HG03108 (cell line): ENCODE measurements at regions not wholly inside any gene's neighbourhood (a gene's known extent, or its start where the extent isn't known, plus 50 kb on each side); places are given as distances from the start of the nearest gene placed in this dataset.

Experiments
- ATAC-seq: cut with Tn5 transposase; IDR thresholded peaks from one replicate; pipeline ENCODE4 v1.9.1; 2021; ENCODE audit warnings: moderate library complexity; ENCODE audit not compliant: unreplicated experiment

GRCh38 chr4:181475781-181476507, 767.3 kb upstream of the TENM3 start:
- no peak for ATAC-seq

DNA sequence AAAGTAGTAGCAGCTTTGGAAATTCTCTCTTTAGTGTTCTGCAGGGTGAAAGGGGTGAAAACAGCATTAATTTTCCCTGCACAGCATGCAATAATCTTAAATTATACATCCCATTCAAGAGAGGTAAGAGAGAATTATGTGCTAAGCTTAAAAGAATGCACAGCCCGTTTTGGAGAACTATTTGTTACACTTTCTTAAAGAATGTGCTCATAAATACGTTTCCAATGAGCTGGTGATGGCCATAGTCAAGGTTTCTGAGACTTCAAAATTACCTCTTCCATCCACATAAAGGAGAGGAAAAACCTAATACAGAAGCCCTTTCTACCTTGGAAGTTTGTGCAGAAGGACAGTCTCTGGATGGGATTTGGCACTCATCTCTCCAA, 766.7 kb upstream of the TENM3 start:
- no peak for ATAC-seq

- no peak for ATAC-seq
Observed at GRCh38 chr4:181477591-181477990, 765.6 kb upstream of the TENM3 start.

- no peak for ATAC-seq
Observed at GRCh38 chr4:181478656-181479055, 764.5 kb upstream of the TENM3 start.

DNA sequence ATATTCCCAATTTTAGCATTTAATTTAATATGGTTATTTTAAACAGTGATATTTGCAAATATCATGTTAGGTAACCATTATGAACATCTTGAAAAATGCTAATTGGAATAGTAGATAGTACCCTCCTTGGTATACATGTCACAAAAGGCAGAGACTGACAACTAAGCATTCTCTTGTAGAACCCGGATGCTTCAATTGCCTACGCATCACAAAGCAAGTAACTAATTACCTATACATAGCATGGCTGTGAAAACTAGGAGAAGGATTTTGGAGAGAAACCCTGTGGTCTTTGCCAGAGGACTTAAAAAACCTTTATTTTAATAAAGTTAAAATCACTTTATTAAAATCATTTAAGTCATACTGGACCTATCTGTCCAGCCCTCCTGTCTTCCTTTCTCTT, 764.1 kb upstream of the TENM3 start:
- ATAC-seq = no peak

DNA sequence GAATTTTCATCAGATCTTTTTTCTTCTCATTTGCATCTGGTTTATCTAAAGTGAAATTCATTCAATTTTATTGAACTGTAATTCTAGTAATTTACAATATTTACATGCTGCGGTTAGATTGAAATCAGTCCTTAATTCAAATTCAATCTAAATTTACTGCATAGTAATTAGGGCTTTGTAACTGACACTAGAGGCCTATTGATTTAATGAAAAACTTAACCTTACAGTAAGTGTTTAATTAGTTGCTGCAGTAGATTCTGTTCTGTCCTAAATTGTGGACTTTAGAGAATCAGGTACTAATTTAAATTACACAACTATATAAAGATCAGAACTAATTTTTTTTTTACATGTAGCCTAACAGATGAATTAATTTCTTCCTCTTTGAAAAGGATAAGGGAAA, 758.8 kb upstream of the TENM3 start:
- no peak for ATAC-seq

DNA sequence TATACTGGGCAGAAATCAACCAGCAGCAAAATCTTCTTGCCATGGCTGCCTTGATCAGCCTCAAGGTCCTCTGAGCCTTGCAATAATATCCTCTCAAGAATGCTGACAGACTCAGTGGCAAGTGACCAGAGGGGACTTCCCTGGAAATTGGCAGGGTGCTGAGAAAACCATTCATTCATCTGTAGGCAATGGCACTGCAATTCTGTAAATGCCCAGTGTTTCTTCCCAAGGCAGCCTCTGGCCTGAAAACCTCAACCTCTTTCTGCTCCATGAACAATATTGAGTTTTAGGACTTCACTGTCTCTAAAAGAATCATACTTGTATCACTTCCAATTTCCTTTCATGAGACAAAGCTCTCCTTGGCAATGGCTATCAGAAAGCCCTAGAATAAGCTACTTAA, 754.3 kb upstream of the TENM3 start:
- no peak for ATAC-seq

- no peak for ATAC-seq
Observed at GRCh38 chr4:181498148-181498547, 745.1 kb upstream of the TENM3 start.

DNA sequence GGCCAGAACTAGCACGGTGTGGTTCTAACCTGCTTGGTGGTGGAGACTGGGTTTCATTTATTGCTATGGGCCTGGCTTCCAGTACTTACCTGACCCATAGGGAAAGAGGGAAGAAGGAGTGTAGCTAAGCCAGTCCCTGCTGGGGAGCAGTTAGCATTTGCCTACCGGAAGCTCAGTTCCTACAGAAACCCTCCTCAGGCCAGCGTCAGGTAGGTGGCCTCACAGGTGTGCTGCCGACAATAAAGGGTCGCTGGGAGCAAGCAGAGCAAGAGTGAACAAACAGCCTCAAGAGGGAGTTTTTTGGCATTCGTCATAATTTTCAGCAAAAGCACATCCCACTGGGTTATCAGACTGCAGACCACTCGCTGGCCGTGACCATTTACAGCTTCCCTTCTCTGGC, 740.6 kb upstream of the TENM3 start:
- no peak for ATAC-seq

GRCh38 chr4:181503687-181504390, 739.4 kb upstream of the TENM3 start:
- no peak for ATAC-seq

GRCh38 chr4:181504924-181505323, 738.3 kb upstream of the TENM3 start:
- ATAC-seq = no peak

- ATAC-seq = no peak
Observed at GRCh38 chr4:181507180-181507835, 735.9 kb upstream of the TENM3 start.

GRCh38 chr4:181507938-181508337, 735.3 kb upstream of the TENM3 start:
- no peak for ATAC-seq

GRCh38 chr4:181508601-181509000, 734.6 kb upstream of the TENM3 start:
- no peak for ATAC-seq

GRCh38 chr4:181509073-181509472, 734.1 kb upstream of the TENM3 start:
- ATAC-seq = no peak

GRCh38 chr4:181517491-181517890, 725.7 kb upstream of the TENM3 start:
- ATAC-seq = no peak

DNA sequence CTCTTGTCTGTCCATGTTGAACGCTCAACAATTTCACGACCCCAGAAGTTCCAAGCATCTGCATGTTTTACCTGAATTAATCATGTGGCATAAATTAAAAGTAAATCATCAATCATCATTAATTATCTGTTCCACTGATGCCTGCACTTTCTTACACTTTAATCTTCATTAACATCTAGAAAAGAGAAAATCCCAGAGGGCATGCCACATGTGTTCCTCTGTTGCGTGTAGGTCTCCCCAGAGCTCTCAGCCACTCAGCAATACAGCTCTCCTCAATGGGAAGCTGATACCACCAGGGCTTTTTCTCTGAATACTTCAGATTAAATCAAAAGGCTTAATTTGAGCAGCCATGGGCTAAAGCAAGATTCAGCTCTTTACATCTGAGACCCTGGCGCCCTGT, 722.4 kb upstream of the TENM3 start:
- no peak for ATAC-seq

DNA sequence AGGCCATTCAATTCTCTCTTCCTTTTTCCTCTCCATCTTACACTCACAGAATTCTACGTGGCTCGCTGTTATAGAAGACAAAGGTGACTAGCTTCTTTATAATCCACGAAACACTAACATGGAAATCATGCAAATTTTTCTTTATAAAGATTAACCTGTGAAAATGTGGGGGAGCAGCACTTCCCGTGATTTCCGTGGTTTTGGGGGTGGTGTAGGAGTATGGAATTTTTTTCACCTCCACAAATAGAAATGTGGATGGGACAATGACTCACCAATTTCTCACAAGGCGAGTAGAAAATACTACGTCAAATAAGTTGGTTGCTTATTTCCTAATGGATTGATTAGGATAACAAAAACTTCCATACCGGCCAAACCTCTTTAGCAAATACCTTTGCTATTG, 719.2 kb upstream of the TENM3 start:
- ATAC-seq = no peak

- ATAC-seq = no peak
Observed at GRCh38 chr4:181524499-181524898, 718.7 kb upstream of the TENM3 start.

- no peak for ATAC-seq
Observed at GRCh38 chr4:181525634-181526033, 717.6 kb upstream of the TENM3 start.

DNA sequence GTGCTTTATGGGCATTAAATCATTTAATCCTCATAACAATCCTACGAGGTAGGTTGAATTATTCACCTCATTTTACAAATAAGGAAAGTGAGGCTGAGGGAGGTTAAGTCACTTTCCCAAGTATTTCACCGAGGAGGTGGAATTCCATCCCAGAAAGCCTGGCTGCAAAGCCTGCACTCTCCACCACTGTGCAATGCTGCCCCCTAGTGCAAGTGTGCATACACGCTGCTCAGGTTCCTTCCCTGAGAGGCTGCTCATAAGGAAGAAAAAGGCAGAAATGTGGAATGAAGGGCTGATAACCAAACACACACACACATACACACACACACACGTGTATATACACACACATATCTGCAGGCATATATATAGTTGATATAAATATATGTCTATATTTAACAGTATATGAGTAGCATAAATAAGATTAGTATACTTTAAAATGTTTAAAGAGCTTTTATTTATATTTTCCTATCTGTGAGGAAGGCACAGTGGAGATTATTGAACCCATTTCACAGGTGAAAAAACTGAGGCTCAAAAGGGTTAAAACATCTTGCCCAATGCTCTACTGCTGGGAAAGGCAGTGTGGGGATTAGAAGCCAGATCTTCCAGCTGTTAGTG, 714.5 kb upstream of the TENM3 start:
- ATAC-seq = peak; percentile 76

DNA sequence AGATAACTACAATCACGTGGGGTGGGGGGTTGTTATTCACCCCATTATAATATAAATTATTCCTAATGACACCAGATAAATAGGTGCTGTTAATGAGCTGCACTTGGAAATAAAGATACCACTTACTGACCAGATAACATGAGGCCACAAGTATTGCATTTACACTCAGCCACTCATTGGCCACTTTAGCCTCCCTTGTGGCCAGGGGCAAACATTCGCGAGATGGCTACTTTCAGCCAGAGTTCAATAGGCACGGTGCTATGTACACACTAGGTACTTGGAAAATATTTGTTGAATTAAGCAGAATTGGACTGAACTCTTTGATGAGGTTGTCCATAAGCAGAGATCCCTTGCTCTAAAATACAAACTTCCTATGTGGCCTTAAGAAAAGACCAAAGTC, 713.7 kb upstream of the TENM3 start:
- no peak for ATAC-seq
